Stimulated activated CD4-positive, alpha-beta T cell treated with anti-CD3 and anti-CD28 coated beads, TNF-alpha, amount 100 ng/mL, for 4 hours (primary cell): ENCODE measurements at regions not wholly inside any gene's neighbourhood (a gene's known extent, or its start where the extent isn't known, plus 50 kb on each side); places are given as distances from the start of the nearest gene placed in this dataset.

Experiments
- DNase-seq, 3 experiments: peaks; one replicate each; pipeline ENCODE4 v3.0.0-alpha.2; 2020; ENCODE audit warnings: low read depth in 3 of 3

DNA sequence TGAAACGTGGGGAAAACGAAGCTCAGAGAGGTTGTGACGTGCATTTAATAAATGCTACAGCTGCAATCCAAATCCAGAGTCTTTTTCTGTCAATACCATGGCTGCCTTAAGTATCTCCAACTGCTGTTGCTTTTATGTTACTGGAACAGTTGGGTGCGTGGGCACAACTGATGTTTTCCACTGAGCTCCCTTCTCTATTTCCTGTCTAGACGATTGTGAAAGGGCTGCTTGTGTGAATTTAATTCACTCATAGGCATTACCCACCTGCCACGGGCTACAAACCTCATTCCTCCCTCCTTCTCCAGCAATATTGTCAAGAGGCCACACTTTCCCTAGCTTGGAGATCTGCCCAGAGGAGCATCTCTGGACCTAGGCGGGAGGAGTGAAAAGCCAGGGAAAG is 526.0 kb downstream of the MID1IP1 start:
- DNase-seq = peak in 1 of 3 experiments; percentile 16

DNA sequence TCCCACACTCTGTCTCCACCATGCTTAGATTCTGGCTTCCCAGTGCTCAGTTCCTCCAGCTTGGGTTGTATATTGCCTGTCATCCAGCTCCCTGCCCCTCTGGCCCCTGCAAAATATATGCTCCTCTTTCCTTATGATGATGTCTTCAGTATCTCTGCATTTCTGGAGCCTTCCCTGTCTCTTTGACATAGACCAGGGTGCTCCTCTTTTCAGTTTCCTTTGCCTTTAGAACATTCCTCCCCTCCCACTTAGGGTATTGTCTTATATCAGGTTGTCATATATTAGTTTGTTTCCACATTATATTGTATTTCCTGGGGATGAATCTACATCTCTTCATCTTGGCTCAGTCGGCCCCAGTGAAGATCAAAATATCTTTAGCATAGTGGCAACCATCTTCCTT is 526.4 kb downstream of the MID1IP1 start:
- DNase-seq = no peak

DNA sequence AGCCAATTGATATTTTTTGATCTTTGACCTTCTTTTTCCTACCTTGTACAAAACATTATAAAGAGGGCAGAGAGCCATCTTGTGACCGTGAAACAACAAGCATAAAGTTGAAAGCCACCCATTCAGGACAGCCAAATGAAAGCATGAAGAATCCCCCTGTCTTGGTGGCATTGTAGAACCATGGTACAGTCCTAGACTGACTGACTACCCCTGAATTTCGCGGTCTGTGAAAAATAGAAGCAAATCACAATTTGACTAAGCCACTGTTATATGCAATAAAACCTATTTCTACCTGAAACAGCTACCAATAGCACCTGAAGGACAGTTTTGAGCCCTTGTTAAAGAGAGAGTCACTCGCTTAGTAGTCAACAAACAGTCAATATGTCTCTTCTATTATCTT is 527.4 kb downstream of the MID1IP1 start:
- no peak for DNase-seq

DNA sequence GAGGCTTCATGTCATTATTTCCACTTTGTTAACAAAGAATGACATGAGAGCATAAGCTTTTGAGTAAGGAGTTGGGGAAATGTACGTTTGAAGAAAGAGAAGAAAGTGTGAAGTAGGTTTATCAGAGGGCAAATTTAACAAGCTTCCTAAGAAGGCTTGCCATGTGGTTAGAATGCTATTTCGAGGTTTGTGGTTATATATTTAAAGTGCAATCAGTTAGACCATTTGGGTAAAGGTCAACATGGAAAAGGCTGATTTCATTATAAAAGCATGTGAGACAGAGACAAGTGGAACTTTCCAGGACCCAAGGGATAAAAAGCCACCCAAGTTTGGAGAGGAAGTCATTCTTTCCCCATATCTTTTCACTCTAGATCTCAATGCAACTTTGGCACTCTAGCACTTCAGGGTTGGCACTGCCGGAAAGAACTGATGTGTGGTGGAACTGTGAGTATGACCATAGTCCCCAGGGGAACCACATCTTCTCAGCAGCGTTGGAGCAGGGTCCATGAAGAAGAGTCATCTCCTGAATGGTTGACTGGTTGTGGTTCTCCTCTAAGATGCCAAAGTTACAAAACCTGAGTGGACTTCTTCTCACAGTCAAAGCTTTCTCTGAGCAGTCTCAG is 529.9 kb downstream of the MID1IP1 start:
- DNase-seq = no peak

DNA sequence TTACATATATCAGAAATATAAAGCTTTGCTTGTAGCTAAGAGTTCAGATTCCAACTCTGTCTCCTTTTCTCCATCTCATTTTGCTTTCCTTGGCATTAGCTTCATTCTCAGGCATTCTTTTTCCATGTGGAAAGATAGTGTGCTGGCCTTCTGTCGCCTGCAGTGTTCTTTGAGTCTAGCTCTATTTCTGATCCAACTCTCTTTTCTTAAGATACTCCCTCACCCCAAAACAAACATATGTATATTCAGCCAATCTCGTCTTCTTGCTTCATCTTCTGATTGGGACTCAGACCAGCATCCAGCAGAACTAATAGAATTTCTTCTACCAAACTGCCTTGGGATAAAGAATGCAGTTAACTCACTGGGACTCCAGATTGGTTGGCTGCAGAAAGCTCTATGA is 532.2 kb downstream of the MID1IP1 start:
- no peak for DNase-seq

DNA sequence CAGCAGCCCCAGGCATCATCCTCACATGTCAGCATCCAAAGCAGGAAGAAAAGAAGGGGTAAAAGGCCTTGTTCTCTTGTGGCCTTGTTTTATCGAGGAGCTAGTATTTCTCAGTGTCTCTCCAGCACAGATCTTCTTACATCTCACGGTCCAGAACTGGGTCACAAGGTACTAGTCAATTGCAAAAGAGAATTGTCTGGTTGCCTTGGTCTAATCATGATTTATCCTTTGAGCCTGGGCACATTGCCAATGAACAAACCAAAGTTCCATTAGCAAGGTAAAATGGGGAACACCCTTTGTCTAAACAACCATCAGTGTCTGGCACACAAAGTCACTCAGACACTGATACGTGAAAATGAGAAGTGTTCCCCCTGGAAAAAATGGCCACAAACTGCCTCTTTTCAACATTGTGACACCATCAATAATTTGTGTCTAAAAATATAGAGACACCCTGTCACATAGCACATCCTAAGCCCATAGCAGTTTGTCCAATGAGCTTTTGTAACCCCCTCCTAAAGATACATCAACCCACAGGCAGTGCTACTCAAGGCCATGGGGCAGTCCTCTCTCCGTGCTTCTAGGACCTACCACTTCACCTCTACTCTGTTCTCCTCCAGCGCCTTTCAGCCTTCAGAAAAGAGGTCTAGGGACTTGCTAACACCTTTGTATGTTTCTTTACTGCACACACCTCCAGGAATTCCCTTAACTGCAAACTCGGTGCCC is 534.4 kb downstream of the MID1IP1 start:
- DNase-seq = no peak

DNA sequence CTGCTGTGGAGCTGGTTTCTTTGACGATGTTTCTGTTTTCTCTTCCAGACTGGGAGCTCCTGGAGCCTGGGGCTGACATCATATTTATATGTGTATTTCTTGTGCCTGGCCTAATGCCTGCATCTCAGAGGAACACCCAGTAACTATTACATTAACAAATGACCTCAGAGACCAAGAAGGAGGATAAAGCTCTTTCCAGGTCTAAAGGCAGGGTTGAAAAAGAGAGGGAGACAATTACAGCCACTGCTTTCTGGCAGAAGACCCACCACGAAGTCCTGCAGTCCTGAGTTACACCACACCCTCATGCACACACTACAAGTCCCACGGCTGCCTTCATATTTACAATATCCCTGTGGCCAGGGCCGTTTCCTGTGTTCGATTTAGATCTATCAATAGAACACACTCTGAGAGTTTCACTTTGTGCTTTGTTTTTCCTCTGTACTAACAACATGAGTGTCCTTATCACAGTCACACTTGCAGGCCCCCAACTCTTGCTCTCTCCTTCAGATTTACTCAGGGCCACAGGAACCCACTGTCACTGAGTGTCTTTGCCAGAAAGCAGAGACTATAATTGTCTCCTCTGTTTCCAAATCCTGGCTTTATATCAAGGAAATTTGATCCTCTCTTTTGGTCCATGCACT is 535.5 kb downstream of the MID1IP1 start:
- DNase-seq = no peak

DNA sequence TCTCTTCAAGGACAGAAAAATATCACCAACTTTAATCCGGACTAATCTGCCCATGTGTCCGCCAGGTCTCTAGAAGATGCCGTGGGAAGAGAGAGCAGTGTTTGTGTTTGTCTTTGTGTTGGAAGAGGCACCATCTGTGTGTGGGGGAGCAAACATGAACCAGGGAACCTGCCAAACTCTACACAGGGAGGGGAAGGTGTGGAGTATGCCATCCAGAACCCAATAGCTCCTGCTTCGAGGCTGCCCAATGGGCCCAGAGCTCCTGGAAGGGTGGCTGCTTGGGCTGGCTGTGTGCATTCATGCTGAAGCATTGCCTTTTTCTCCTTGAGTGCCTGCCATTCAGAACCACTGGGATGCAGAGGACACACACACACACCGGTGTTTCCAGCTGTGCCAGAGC is 536.2 kb downstream of the MID1IP1 start:
- no peak for DNase-seq

DNA sequence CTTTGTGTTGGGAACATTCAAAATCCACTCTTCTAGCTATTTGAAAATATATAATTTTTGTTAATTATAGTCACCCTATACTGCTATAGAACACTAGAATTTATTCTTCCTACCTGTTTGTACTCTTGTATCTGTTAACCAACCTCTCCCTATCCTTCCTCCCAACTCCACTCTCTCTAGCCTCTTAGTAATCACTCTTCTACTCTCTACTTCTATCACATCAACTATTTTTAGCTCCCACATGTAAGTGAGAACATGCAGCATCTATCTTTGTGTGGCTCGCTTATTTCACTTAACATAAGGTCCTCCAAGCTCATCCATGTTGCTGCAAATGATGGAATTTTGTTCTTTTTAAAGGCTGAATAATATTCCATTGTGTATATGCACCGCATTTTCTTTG is 537.3 kb downstream of the MID1IP1 start:
- no peak for DNase-seq

DNA sequence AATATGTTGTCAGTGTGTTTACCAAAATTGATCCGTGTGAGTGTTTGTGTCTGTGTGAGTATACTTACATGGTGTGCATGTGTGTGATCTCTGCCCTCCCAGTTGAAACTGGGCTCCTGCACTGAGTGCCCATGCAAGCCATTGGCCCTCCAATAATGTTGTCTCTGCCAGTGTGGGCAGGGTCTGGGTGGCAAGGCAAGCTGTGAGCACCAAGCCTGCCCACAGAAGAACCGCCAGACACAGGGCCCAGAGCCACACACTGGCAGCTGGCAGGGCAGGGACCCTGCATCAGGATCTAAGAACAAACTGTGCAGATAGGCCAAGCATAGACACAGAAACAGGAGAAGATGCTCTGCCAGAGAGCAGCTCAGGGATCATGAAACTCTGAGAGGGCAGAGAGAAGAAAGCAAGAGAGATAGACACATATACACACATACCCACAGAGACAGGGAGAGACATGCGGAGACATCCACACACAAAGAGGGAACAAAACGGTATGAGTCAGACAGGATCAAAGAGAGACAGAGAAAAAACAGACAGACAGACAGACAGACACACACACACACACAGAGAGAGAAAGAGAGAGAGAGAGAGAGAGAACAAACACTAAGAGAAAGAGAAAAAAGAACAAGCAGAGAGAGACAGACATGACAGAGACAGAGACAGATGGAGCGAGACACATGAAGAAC is 555.0 kb downstream of the MID1IP1 start:
- DNase-seq = no peak

DNA sequence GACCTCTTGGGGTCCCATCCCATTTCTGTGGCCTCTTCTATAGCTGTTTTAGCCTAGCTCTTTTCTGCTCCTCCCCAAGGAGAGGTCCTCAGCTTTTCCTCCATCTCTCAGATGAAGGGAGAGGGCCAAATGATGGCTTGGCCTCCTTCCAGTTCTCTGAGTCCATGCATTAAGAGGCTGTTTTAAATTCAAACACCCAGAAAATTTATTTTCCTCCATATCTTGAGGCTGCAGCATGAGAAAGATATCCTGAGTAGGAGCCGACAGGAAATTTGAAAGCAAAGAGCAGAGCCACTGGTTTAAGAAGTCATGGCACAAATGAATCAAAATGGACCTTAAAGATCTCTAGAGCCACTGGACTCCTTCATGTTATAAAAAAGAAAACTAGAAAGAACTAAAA is 558.8 kb downstream of the MID1IP1 start:
- no peak for DNase-seq

DNA sequence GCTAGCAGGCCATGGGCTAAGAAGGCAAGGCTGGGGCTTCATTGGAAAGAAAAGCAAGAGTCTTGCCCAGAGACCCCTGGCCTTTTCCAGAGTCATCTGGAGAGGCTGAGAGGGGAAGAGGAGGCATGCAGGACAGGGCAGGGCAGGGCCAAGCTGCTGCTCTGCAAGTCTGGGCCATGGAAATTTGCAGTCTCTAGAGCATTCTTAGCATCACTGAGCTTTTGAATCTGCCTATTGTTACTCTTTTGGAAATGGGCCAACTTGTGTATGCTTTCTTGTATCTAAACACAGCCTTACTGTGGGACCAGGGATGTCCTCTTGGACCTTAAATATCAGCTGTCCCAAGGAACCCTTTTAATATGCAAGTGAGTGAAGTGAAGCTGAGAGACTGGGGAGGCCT is 560.5 kb downstream of the MID1IP1 start:
- no peak for DNase-seq

DNA sequence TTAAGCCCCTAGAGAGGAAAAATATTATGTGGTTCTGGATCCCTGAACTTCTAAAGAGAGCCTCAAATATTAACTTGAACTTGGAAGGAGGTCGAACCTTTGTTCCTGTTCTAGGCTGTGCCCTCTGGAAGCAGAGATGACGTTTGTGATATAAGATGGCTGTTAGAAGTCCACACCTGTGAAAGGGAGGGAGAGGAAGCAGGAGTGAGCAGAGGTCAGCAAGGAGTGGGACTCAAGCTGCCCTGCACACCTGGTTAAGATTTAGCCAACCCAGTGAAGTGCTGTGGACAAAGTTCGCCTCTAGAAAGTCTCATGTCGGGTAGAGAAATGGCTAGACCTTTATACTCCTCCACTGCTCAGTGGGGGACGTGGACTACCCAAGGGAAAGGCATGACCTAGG is 566.2 kb downstream of the MID1IP1 start:
- no peak for DNase-seq

DNA sequence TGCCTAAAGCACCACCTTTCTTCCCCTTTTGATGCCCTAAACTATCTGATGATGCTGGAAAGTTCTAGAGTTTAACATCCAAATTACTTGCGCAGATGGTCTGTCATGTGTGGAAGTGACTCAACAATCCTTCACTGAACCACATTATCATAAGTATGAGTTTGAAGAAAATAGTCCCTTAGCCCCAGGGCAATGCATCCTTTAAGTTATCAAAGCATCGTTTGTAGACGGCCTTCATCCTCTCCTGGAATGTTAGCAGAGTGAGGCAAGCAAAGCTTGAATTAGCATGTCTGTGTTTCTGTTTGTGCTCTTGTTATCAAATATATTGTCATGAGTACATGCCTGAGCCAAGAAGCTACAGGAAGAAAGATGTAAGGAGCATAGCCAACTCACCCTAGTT is 570.9 kb downstream of the MID1IP1 start:
- no peak for DNase-seq

DNA sequence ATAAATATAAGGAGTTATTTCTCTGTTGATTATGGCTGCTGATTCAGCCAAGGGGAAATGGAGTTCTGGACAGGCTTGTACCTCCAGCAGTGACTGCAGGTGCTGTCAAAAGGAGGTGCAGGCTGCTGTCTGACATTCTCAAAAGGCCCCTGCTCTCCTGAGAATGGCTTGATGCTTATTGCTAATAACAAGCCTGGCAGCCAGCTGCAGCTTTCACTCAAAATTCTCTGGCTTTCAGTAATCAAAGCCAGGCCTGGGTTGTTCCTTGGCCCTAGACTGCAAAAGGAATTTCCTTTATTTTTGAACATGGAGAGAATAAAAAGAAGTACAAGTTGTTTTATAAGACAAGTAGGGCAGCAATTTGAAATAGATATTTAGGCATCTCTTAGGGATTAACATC is 575.9 kb downstream of the MID1IP1 start:
- no peak for DNase-seq

DNA sequence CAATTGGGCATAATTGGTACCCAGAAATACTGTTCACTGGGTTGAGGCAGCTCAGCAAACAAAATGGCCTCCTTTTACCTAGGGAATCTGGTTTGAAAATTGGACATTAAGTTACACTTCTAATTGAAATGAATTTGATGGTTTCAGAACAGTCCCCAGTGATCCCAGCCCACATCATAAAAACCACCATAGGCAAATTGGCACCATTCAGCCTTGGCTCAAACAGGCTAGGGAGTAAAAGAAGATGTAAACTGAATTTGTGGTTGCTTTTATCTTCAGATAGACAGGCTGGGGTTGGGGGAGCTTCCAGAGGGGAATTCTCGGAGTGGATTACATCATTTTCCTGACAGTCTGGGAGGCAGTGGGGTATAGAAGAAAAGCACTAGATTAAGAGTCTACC is 576.5 kb downstream of the MID1IP1 start:
- no peak for DNase-seq

DNA sequence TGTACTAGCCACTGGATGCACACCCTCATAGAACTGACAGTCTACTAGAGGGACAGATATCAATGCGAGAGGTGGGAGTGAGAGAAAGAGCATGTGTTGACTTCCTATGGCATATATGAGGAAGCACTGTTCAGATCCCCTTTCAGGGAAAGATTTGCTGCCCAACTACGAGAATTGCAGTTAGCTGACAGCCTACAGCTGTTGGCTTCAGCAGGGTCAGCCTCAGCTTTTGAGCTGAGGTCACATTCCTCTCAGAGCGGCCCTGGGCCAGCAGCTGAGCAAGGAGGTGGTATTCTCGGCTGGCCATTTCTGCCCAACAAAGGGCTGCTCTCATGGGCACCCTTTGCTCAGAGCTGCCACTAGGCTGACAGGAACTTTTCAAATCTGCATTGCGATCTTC is 580.2 kb downstream of the MID1IP1 start:
- DNase-seq = no peak

DNA sequence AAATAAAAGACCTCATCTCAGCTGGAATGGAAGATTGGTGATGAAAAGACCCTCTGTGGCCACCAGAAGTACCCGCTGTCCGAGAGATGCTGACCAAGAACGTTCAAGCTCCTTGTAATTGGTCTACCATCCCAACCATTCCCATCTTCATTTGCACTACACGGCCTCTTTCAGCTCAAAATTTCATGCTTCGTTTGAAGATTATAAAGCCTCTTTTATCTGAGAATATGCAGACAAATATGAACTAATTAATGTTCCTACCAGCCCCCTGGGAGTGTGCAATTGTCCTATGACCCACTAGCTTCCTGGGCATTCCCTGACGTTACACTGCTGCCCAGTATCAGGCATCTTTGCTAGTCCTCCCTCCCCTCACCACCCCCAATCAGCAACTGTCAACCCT is 583.7 kb downstream of the MID1IP1 start:
- DNase-seq = no peak

DNA sequence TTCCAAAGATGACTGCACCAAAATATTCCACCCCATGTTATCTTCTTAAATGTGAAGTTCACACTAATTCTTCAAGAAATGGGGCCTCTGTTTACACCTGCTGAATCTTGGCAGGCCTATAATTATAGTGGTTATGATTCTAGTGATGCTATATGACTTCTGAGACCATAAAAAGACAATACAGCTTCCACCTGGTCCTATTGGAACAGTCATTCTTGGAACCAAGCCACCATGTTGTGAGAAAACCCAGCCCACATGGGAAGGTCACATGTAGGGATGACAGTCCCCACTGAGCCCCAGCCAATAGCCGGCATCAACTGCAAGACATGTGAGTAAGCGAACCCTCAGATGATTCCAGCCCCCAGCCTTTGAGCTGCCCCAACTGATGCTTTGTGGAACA is 587.5 kb downstream of the MID1IP1 start:
- DNase-seq = no peak

DNA sequence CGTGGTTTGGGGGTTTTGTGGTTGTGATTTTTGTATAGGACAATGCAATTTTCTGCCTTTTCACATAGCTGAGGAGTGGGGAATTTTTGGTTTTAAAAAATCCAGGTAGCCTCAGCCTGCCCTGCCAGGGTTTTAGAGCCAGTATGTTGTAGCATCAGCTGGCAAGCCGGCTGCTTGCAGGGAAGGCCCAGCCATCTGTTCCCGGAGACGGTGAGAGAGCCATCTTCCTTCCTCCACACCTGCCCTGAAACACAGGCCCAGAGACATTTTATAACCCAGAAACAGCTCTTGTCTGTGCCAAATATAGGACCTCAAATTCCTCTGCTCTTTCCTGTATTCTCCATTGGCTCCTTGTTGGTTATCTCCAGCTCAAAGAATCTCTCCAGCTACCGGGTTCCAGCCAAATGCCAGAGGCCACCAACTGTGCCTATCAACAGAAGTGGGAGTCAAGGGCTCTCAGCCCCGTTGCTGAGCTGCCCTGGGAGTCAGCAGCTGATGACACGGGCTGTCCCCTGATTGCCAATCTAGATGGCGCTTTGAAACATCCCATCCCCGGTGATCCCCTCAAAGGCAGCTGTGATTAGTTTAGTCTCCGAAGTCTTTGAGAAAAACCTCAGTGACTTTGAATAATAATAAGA is 595.2 kb downstream of the MID1IP1 start:
- DNase-seq = no peak

DNA sequence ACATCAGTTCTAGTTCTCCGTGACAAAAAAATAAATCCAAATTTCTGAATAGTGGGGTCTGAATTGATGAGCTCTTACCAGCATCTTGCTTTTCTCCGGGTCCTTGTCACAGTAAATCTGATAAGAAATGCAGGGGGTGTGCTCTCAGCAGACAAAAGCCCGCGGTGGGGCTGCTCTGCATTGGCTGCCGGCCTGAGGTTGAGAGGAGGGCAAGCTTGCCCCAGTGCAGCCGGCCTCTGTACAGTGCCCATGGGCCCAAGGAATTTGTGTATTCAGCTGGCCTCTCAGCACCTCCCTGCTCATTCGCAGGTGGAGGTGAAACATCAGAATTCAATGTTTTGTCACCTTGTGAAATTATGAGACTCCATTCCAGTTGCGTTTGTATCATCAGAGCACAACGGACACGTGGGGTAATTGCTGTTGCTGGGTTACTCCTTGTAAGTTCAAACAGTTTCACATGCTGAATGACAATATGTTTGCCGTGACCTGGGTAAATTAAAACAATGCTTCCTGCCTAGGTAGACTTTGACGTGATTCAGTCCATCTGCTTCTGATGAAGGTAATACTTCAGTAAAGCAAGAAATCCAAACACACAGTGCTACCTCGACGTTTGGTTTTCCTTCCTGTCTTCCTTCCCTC is 596.4 kb downstream of the MID1IP1 start:
- no peak for DNase-seq
